Spleen (tissue), 11 donors: ENCODE measurements at regions not wholly inside any gene's neighbourhood (a gene's known extent, or its start where the extent isn't known, plus 50 kb on each side); places are given as distances from the start of the nearest gene placed in this dataset.

ENCODE experiments used
- DNase-seq: peaks from one replicate; pipeline ENCODE4 v3.0.0-alpha.2; 2020
- H3K27ac ChIP-seq, 8 donors: fragments of 200-600 bp; sonication (generic) in 7 of 8; 1 replicate in 4 of 8; 2 replicates in 4 of 8; pipeline versions ENCODE4 v1.5.0 to v1.8.0; 2016 to 2021; ENCODE audit warnings: inconsistent platforms in 4 of 8, mild to moderate bottlenecking in 4 of 8, moderate library complexity in 1 of 8
- H3K27me3 ChIP-seq, 7 donors: fragments of 200-600 bp; sonication (generic) in 6 of 7; replicated peaks in 1 of 7; 1 replicate in 4 of 7; 2 replicates in 3 of 7; pipeline versions ENCODE4 v1.5.0 to v1.8.0; 2016 to 2021; ENCODE audit warnings: inconsistent platforms in 3 of 7, mild to moderate bottlenecking in 1 of 7
- H3K36me3 ChIP-seq, 6 donors: fragments of 200-600 bp; sonication (generic) in 5 of 6; 1 replicate in 4 of 6; 2 replicates in 2 of 6; pipeline versions ENCODE4 v1.5.0 to v1.8.0; 2016 to 2021; ENCODE audit warnings: inconsistent platforms in 2 of 6
- H3K4me1 ChIP-seq, 6 donors: fragments of 200-600 bp; sonication (generic) in 5 of 6; 1 replicate in 3 of 6; 2 replicates in 3 of 6; pipeline versions ENCODE4 v1.5.0 to v1.8.0; 2016 to 2021; ENCODE audit warnings: inconsistent platforms in 3 of 6
- H3K4me3 ChIP-seq, 8 donors: fragments of 200-600 bp; sonication (generic) in 7 of 8; 1 replicate in 4 of 8; 2 replicates in 4 of 8; pipeline versions ENCODE4 v1.5.0 to v1.8.0; 2016 to 2021; ENCODE audit warnings: inconsistent platforms in 4 of 8, mild to moderate bottlenecking in 4 of 8, moderate library complexity in 2 of 8
- H3K9me3 ChIP-seq, 8 donors: fragments of 200-600 bp; sonication (generic) in 7 of 8; 1 replicate in 4 of 8; 2 replicates in 4 of 8; pipeline versions ENCODE4 v1.5.0 to v1.8.0; 2016 to 2021; ENCODE audit warnings: inconsistent platforms in 4 of 8
- CTCF ChIP-seq, 11 experiments: fragments of 200-600 bp in 7 of 11; fragments of 450-650 bp in 4 of 11; sonication (generic) in 4 of 11; IDR thresholded peaks in 8 of 11; conservative IDR thresholded peaks in 3 of 11; 1 replicate in 7 of 11; 2 replicates in 4 of 11; pipeline versions ENCODE4 v1.4.0 to v1.8.0; 2016 to 2021; ENCODE audit warnings: antibody characterized with exemption in 11 of 11, inconsistent platforms in 4 of 11, mild to moderate bottlenecking in 1 of 11
- POLR2A ChIP-seq, 3 donors: fragments of 450-650 bp; IDR thresholded peaks; one replicate each; pipeline ENCODE4 v1.5.1; 2017; ENCODE audit warnings: antibody characterized with exemption in 3 of 3, mild to moderate bottlenecking in 1 of 3
- POLR2AphosphoS5 ChIP-seq, 3 donors: sonication (generic); formaldehyde crosslinking; IDR thresholded peaks; one replicate each; pipeline ENCODE4 v1.5.1; 2017; ENCODE audit warnings: antibody characterized with exemption in 3 of 3
- WGBS, 5 donors: extraction: QIAGEN DNeasy Blood & Tissue Kit in 3 of 5; methylation state at CpG; one replicate each; pipeline versions ENCODE4 v1.1.5 to v1.1.7; 2013 to 2018; 5-methylcytosine and 5-hydroxymethylcytosine counted together
- intact Hi-C: fragments of 100-400 bp; cut with DNase I; formaldehyde crosslinking; loops from one replicate; pipeline ENCODE4 v1.15.0; 2023; ENCODE audit warnings: low total_unique reads
- donor health status: healthy with polysubstance abuse.
- donor health status: DM: no; HTN: no; CAD: no; lungs with moderate emphysema.
- donor health status: DM: no; HTN: no; CAD: no.
- donor health status: Bipolar disorder and iron deficiency.
- donor health status: healthy.
- donor health status: DM: no; HTN: no; CAD: no.
- donor health status: DM: yes; HTN: yes; CAD: no.

- TF ChIP-seq POLR2A (IDR thresholded peaks at IDR 0.05) (no peak), POLR2AphosphoS5 (IDR thresholded peaks at IDR 0.05) (no peak), CTCF (IDR thresholded peaks at IDR 0.05 in 8 of 11, conservative IDR thresholded peaks at IDR 0.05 in 3 of 11) (no peak)
- Histone ChIP-seq H3K27ac (no peak overlapping the region), H3K4me3 (no peak overlapping the region), H3K27me3 (peaks cover 0 to 14% (median 0%) of the 10 kb centered on the region in 7 donors), H3K9me3 (no peaks in the 10 kb centered on the region), H3K36me3 (no peaks in the 10 kb centered on the region), H3K4me1 (no peaks in the 10 kb centered on the region)
- intact Hi-C loops, result no loop called here
- no peak for DNase-seq
- WGBS, 5 donors, result 76 to 83% (median 76%) methylated on average over 4 of the region's 4 CpGs
Measured at GRCh38 chr15:36498401-36498800, 81.0 kb upstream of the CDIN1 start.

DNA sequence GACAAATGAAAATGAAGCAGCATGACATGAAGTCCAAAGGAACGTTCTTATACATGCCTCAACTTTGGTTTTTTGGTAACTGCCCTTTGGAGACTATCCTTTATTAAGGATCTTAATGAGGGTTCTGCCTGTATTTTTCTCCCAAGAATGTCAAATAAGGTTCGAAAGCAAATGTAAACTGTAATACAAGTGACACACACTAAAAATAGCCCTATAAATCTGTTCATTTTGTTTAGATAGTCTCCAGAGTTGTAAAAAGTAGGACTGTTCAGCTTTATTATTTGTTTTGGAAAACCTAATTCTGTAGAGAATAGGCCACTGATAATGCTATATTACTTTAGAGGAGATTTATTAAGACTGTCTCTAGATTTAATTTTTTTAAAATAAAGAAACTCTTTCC lies 80.5 kb upstream of the CDIN1 start:
- no peak for DNase-seq
- Histone ChIP-seq H3K4me1 (no peaks in the 10 kb centered on the region), H3K4me3 (no peak overlapping the region), H3K27me3 (peaks cover 0 to 14% (median 0%) of the 10 kb centered on the region in 7 donors), H3K27ac (no peak overlapping the region), H3K36me3 (no peaks in the 10 kb centered on the region), H3K9me3 (no peaks in the 10 kb centered on the region)
- WGBS, 5 donors, result 72 to 85% (median 75%) methylated on average over 2 of the region's 2 CpGs
- intact Hi-C loops, result no loop called here
- no peak for TF ChIP-seq POLR2A (IDR thresholded peaks at IDR 0.05)
- no peak for TF ChIP-seq POLR2AphosphoS5 (IDR thresholded peaks at IDR 0.05)
- no peak for TF ChIP-seq CTCF (IDR thresholded peaks at IDR 0.05 in 8 of 11, conservative IDR thresholded peaks at IDR 0.05 in 3 of 11)

DNA sequence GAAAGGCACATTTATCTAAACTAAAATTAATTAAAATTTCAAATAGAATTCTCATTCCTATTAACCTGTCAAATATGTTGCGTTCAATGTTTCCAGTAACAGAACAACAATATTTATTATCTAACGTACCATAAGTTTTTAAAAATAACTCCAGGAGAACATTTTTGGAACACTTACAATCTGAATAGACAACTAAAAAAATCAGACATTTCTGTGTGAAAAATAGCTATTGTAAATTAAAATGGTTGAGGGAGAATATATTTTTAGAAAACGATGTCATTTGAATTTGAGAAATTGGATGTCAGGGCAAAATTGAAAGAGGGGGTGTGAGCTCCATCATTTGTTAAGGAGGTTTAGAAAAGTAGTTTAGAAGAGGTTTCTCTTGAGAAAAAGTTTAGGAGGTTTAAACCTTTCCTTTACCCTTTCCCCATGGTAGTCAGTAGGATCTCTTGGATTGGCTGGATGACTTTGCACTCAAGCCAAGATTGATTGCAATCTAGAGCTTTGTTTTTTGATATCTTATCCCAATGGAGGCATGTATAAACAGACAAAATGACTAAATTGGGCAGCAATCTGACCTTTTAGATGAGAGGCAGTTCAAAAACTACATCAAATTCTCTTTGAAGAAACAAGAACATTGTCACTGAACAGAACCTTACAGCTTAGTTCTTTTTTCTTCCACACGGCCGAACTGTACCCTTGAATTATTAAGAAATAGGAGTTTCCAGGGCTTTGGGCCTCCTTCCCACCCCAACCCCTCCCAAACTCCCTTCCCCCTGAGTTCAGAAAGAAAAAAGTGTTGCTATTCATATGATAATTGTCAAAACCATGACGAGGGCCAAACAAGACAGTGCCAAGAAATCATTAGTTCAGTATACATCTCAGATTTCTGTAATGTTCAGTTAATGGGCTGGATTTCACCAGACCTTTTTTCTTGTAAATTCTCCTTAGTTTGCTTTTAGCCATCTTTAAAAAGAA lies 79.7 kb upstream of the CDIN1 start:
- Histone ChIP-seq H3K9me3 (no peaks in the 10 kb centered on the region), H3K4me3 (no peak overlapping the region), H3K36me3 (no peaks in the 10 kb centered on the region), H3K27ac (no peak overlapping the region), H3K4me1 (no peaks in the 10 kb centered on the region), H3K27me3 (peaks cover 0 to 14% (median 0%) of the 10 kb centered on the region in 7 donors)
- no peak for TF ChIP-seq POLR2A (IDR thresholded peaks at IDR 0.05)
- no peak for TF ChIP-seq CTCF (IDR thresholded peaks at IDR 0.05 in 8 of 11, conservative IDR thresholded peaks at IDR 0.05 in 3 of 11)
- TF ChIP-seq POLR2AphosphoS5 (IDR thresholded peaks at IDR 0.05), result no peak
- 78 to 85% (median 82%) methylated on average over 6 of the region's 6 CpGs for WGBS, 5 donors
- no peak for DNase-seq
- intact Hi-C loops, result no loop called here

GRCh38 chr15:36501063-36501678 lies 78.3 kb upstream of the CDIN1 start:
- Histone ChIP-seq H3K27ac (no peak overlapping the region), H3K36me3 (no peaks in the 10 kb centered on the region), H3K9me3 (no peaks in the 10 kb centered on the region), H3K27me3 (peaks cover 0 to 10% (median 0%) of the 10 kb centered on the region in 7 donors), H3K4me3 (no peak overlapping the region), H3K4me1 (no peaks in the 10 kb centered on the region)
- intact Hi-C loops, result no loop called here
- no peak for DNase-seq
- TF ChIP-seq CTCF (IDR thresholded peaks at IDR 0.05 in 8 of 11, conservative IDR thresholded peaks at IDR 0.05 in 3 of 11) (peak in 9 of 11 experiments; percentile 8 to 66 (median 42)), POLR2AphosphoS5 (IDR thresholded peaks at IDR 0.05) (no peak)
- 35 to 38% (median 37%) methylated on average over 5 of the region's 5 CpGs for WGBS, 5 donors
